ENCODE measurements at regions not wholly inside any gene's neighbourhood (a gene's known extent, or its start where the extent isn't known, plus 50 kb on each side); places are given as distances from the start of the nearest gene placed in this dataset.

- DNase-seq = no peak
These were observed 629.2 kb upstream of the USP24 start for GRCh38 chr1:55844322-55844721.

- DNase-seq = no peak
These were observed 624.5 kb upstream of the USP24 start for GRCh38 chr1:55839626-55840025.

- no peak for DNase-seq
These were observed 624.1 kb upstream of the USP24 start for GRCh38 chr1:55839221-55839620.

GRCh38 chr1:55836086-55836485 is 620.9 kb upstream of the USP24 start:
- no peak for DNase-seq

GRCh38 chr1:55833529-55834091 is 618.4 kb upstream of the USP24 start:
- DNase-seq = no peak

GRCh38 chr1:55831759-55832158 is 616.6 kb upstream of the USP24 start:
- DNase-seq = no peak

GRCh38 chr1:55828044-55828443 is 612.9 kb upstream of the USP24 start:
- no peak for DNase-seq

GRCh38 chr1:55827350-55827749 is 612.2 kb upstream of the USP24 start:
- no peak for DNase-seq

- no peak for DNase-seq
These were observed 611.4 kb upstream of the USP24 start for GRCh38 chr1:55826381-55827080.

GRCh38 chr1:55825461-55825860 is 610.3 kb upstream of the USP24 start:
- DNase-seq = no peak

- no peak for DNase-seq
These were observed 609.1 kb upstream of the USP24 start for GRCh38 chr1:55824251-55824640.

GRCh38 chr1:55823541-55824250 is 608.5 kb upstream of the USP24 start:
- DNase-seq = no peak

GRCh38 chr1:55822891-55823290 is 607.7 kb upstream of the USP24 start:
- no peak for DNase-seq

GRCh38 chr1:55821234-55821633 is 606.1 kb upstream of the USP24 start:
- no peak for DNase-seq

- no peak for DNase-seq
These were observed 605.3 kb upstream of the USP24 start for GRCh38 chr1:55820501-55820900.

GRCh38 chr1:55819011-55819410 is 603.8 kb upstream of the USP24 start:
- no peak for DNase-seq

- DNase-seq = no peak
These were observed 601.6 kb upstream of the USP24 start for GRCh38 chr1:55816456-55817426.

GRCh38 chr1:55815745-55816455 is 600.7 kb upstream of the USP24 start:
- no peak for DNase-seq

- no peak for DNase-seq
These were observed 599.8 kb upstream of the USP24 start for GRCh38 chr1:55814967-55815366.

GRCh38 chr1:55813618-55814017 is 598.5 kb upstream of the USP24 start:
- no peak for DNase-seq

GRCh38 chr1:55812281-55812680 is 597.1 kb upstream of the USP24 start:
- no peak for DNase-seq

GRCh38 chr1:55808263-55808662 is 593.1 kb upstream of the USP24 start:
- no peak for DNase-seq

GRCh38 chr1:55803429-55803828 is 588.3 kb upstream of the USP24 start:
- no peak for DNase-seq
